ENCODE measurements at regions not wholly inside any gene's neighbourhood (a gene's known extent, or its start where the extent isn't known, plus 50 kb on each side); places are given as distances from the start of the nearest gene placed in this dataset.
A peak's percentile ranks its signal among the peaks of the same experiment; 100 is the strongest.
"Not testable (repeated sequence)": the region's sequence is repeated elsewhere in the genome, so short reads cannot be mapped to it uniquely, and the experiment has no call there.

DNA sequence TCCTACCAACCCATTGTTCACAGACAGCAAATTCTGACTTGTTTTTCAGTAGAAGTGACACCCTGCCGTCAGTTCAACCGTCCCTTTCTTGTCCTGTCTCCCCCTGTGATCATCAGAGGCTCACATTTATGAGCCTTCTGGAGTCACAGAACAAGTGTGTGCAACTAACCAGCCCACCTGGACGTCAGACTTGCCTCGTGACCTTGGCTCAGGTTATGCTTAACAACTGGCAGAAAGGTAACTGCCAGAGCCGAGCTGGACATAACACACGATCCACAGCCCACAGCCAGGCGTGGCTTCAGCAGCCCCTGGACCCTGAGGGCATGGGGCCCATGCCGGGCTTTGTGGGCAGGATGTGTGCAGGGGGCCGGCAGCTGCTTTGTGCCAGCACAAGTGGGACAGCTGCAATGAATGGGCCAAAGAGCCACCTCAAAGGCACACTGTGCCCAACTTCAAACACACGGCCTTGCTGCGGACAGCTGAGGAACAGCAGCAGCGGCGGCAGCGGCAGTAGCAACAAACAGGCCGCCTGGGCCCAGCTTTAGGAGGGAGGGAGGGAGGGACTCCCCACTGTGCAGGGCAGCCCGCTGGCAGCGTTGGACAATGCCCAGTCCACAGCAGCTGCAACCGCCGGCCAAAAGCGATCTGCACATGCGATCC, 103.9 kb downstream of the ZBTB18 start:
- ATAC-seq (ENCODE audit: low FRiP score in 2 of 2), result no peak
- no peaks in the 10 kb centered on the region for H3K9me3 ChIP-seq

DNA sequence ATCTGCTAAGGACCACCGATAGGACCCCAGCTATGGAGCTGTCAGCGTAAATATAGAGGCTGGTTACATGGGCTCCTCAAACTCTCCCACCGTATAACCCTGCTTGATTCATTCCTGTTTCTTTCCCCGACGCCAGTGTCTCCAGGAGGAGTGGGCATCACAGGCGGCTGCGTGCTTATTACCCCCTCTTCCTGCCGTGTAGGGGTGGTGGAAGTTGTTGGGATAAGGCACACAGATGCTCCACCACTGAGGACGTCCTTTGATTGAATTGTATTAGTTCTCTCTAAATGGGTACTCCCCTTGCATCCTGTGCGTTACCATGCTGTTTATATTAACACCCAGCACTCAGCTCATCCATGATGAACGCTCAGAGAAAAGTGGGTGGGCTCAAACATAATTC, 104.6 kb downstream of the ZBTB18 start:
- H3K27me3 ChIP-seq, result no peaks in the 10 kb centered on the region
- no peak overlapping the region for H3K27ac ChIP-seq
- no peaks in the 10 kb centered on the region for H3K36me3 ChIP-seq
- ATAC-seq (ENCODE audit: low FRiP score in 2 of 2), result no peak
- no peak overlapping the region for H3K4me3 ChIP-seq
- 85% methylated on average over 11 of the region's 11 CpGs for WGBS, 2 donors
- no peaks in the 10 kb centered on the region for H3K4me1 ChIP-seq
- no peak for DNase-seq
- H3K9me3 ChIP-seq, result no peaks in the 10 kb centered on the region
- no peak for TF ChIP-seq POLR2A (IDR thresholded peaks at IDR 0.05)
- TF ChIP-seq, protein P1, sequence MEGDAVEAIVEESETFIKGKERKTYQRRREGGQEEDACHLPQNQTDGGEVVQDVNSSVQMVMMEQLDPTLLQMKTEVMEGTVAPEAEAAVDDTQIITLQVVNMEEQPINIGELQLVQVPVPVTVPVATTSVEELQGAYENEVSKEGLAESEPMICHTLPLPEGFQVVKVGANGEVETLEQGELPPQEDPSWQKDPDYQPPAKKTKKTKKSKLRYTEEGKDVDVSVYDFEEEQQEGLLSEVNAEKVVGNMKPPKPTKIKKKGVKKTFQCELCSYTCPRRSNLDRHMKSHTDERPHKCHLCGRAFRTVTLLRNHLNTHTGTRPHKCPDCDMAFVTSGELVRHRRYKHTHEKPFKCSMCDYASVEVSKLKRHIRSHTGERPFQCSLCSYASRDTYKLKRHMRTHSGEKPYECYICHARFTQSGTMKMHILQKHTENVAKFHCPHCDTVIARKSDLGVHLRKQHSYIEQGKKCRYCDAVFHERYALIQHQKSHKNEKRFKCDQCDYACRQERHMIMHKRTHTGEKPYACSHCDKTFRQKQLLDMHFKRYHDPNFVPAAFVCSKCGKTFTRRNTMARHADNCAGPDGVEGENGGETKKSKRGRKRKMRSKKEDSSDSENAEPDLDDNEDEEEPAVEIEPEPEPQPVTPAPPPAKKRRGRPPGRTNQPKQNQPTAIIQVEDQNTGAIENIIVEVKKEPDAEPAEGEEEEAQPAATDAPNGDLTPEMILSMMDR (IDR thresholded peaks at IDR 0.05), result no peak
- no peak for TF ChIP-seq POLR2AphosphoS5 (IDR thresholded peaks at IDR 0.05)
- TF ChIP-seq EP300 (IDR thresholded peaks at IDR 0.05), result no peak

More for the DNA sequence above, 103.9 kb downstream of the ZBTB18 start:
- WGBS, 2 donors, result 78 to 89% methylated on average over 6 to 21 of the region's 21 CpGs
- TF ChIP-seq POLR2A (IDR thresholded peaks at IDR 0.05), result no peak
- TF ChIP-seq, protein P1 (IDR thresholded peaks at IDR 0.05), result no peak
- TF ChIP-seq POLR2AphosphoS5 (IDR thresholded peaks at IDR 0.05), result no peak
- no peak for TF ChIP-seq EP300 (IDR thresholded peaks at IDR 0.05)
- Histone ChIP-seq H3K27ac (no peak overlapping the region), H3K36me3 (no peaks in the 10 kb centered on the region), H3K27me3 (no peaks in the 10 kb centered on the region), H3K4me1 (no peaks in the 10 kb centered on the region), H3K4me3 (no peak overlapping the region)
- peak in 1 of 2 donors; percentile 64 for DNase-seq

DNA sequence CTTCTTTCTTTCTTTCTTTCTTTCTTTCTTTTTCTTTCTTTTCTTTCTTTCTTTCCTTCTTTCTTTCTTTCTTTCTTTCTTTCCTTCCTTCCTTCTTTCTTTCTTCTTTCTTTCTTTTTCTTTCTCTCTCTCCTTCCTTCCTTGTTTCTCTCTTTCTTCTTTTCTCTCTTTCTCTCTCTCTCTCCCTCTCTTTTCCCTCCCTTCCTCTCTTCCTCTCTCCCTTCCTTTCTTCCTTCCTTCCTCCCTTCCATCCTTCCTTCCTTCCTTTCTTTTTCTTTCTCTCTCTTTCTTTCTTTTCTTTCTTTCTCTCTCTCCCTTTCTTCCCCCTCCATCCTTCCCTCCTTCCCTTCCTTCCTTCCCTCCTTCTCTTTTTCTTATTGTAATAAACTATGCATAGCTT, 105.5 kb downstream of the ZBTB18 start:
- H3K4me1 ChIP-seq; H3K4me3 ChIP-seq; ATAC-seq (ENCODE audit: low FRiP score in 2 of 2); H3K36me3 ChIP-seq; DNase-seq; H3K9me3 ChIP-seq; H3K27ac ChIP-seq; H3K27me3 ChIP-seq: not testable (repeated sequence)

DNA sequence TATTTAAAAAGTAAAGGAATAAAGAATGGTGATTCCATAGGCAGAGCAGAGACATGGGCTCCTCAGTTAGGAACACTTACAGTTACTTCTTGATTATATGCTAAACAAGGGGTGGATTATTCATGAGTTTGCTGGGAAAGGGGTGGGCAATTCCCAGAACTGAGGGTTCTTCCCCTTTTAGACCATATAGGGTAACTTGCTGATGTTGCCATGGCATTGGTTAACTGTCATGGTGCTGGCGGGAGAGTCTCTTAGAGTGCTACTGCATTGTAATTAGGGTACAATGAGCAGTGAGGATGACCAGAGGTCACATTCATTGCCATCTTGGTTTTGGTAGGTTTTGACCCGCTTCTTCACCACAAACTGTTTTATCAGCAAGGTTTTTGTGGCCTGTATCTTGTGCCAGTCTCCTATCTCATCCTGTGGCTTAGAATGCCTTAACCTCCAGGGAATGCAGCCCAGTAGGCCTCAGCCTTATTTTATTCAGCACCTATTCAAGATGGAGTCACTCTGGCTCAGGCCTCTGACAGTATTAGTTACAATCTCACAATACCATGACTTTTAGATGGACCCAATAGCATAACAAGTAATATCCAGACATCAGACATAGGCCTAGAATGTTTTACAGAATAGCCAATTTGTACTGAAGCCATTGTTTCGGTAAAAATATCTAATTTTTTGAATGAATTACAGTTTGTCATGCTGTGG, 106.8 kb downstream of the ZBTB18 start:
- Histone ChIP-seq H3K27me3 (no peaks in the 10 kb centered on the region), H3K4me3 (no peak overlapping the region), H3K4me1 (no peaks in the 10 kb centered on the region), H3K27ac (no peak overlapping the region), H3K9me3 (no peaks in the 10 kb centered on the region), H3K36me3 (no peaks in the 10 kb centered on the region)
- ATAC-seq (ENCODE audit: low FRiP score in 2 of 2) (no peak), DNase-seq (no peak)
- WGBS, 2 donors, result 89 to 96% methylated on average over 3 of the region's 3 CpGs
- TF ChIP-seq, protein P1 (IDR thresholded peaks at IDR 0.05), result no peak
- TF ChIP-seq EP300 (IDR thresholded peaks at IDR 0.05) (no peak), POLR2A (IDR thresholded peaks at IDR 0.05) (no peak), POLR2AphosphoS5 (IDR thresholded peaks at IDR 0.05) (no peak)

DNA sequence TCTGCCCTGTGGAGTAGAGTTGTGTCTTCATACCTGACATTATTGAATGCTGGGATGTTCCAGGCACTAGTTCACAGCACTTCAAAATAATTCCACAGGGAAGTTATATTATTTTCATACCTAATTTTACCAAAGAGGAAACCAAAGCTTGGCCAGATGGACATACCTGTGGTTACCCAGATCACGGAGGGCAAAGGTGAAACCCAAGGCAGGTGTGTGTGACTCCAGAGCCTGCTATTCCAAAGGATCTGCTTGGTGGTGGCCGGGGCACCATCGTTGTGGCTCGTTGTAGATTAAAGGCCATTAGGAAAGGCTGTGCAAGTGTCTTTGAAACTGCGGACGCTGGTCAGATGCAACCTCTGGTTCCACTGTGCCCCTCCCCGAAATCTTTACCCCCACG, 108.6 kb downstream of the ZBTB18 start:
- TF ChIP-seq EP300 (IDR thresholded peaks at IDR 0.05) (no peak), POLR2A (IDR thresholded peaks at IDR 0.05) (no peak), POLR2AphosphoS5 (IDR thresholded peaks at IDR 0.05) (no peak)
- TF ChIP-seq, protein P1 (IDR thresholded peaks at IDR 0.05), result no peak
- no peak for ATAC-seq (ENCODE audit: low FRiP score in 2 of 2)
- no peaks in the 10 kb centered on the region for H3K27me3 ChIP-seq
- DNase-seq, result no peak
- no peak overlapping the region for H3K4me3 ChIP-seq
- no peak overlapping the region for H3K27ac ChIP-seq
- peaks cover 0 to 6% (median 5%) of the 10 kb centered on the region in 4 donors for H3K4me1 ChIP-seq
- no peaks in the 10 kb centered on the region for H3K36me3 ChIP-seq
- no peaks in the 10 kb centered on the region for H3K9me3 ChIP-seq
- WGBS, 2 donors, result 81 to 85% methylated on average over 8 of the region's 8 CpGs

Data from upper lobe of left lung (tissue), 6 donors.